HCT116 (cell line): ENCODE measurements at regions not wholly inside any gene's neighbourhood (a gene's known extent, or its start where the extent isn't known, plus 50 kb on each side); places are given as distances from the start of the nearest gene placed in this dataset.
"Not testable (repeated sequence)": the region's sequence is repeated elsewhere in the genome, so short reads cannot be mapped to it uniquely, and the experiment has no call there.

Source experiments
- ATAC-seq: fragments of 200-7000 bp; cut with Tn5 transposase; 2 replicates; pipeline ENCODE4 v1.9.1; 2020; ENCODE audit warnings: mild to moderate bottlenecking, moderate library complexity
- BruUV-seq: library from RNA; stranded (reverse); fragments of 400-500 nt; replicated peaks from 2 replicates; lab custom pipeline; 2021; lab: Mats Ljungman, UMichigan
- CTCF ChIA-PET: fragments of 300-600 bp; sonication (Branson Sonifier 250); formaldehyde crosslinking; loops from one replicate; lab custom pipeline; 2021; ENCODE audit warnings: antibody characterized with exemption; lab: Charles Lee
- POLR2A ChIA-PET: fragments of 300-600, 350-600 bp; sonication (Branson Sonifier 250); formaldehyde crosslinking; loops from one replicate; lab custom pipeline; 2021; ENCODE audit warnings: antibody characterized with exemption; lab: Charles Lee
- RAD21 ChIA-PET, 2 experiments: fragments of 300-600 bp; sonication (Branson Sonifier 250); formaldehyde crosslinking; loops; one replicate each; lab custom pipeline; 2023; ENCODE audit warnings: low total read pairs in 2 of 2; ENCODE audit not compliant: uncharacterized antibody in 2 of 2, unreplicated experiment in 2 of 2, low non-redundant PET in 1 of 2; lab: Charles Lee
- DNase-seq: peaks from one replicate; pipeline ENCODE4 v3.0.0-alpha.2; 2010; ENCODE audit warnings: low read depth, low spot score
- H2AFZ ChIP-seq: fragments of 200-600 bp; shearing (Covaris generic), sonication (generic); 2 replicates; pipeline ENCODE4 v1.6.1; 2017; ENCODE audit warnings: low read depth, mixed run types, mixed read lengths, antibody characterized with exemption, low read length; ENCODE audit not compliant: poor library complexity, severe bottlenecking
- H3K27ac ChIP-seq: 2 replicates; pipeline ENCODE4 v1.5.1; 2012; ENCODE audit warnings: low read depth, low read length
- H3K27me3 ChIP-seq: fragments of 200-600 bp; sonication (generic); 2 replicates; pipeline ENCODE4 v1.6.1; 2016; ENCODE audit warnings: mixed run types, low read length, mixed read lengths; ENCODE audit not compliant: insufficient read depth
- H3K36me3 ChIP-seq, 2 experiments: fragments of 200-500 bp in 1 of 2; fragments of 200-600 bp in 1 of 2; sonication (Bioruptor generic) in 1 of 2; sonication (generic) in 1 of 2; 2 replicates each; pipeline versions ENCODE4 v1.5.1 to v1.6.1; 2014 to 2016; ENCODE audit warnings: low read length in 2 of 2, inconsistent platforms in 1 of 2, mixed read lengths in 1 of 2, mixed run types in 1 of 2; ENCODE audit not compliant: insufficient read depth in 2 of 2, control insufficient read depth in 1 of 2
- H3K4me1 ChIP-seq, 2 experiments: fragments of 200-600 bp in 1 of 2; sonication (generic) in 1 of 2; 2 replicates each; pipeline versions ENCODE4 v1.5.1 to v1.6.1; 2012 to 2017; ENCODE audit warnings: low read length in 2 of 2, inconsistent platforms in 1 of 2, mild to moderate bottlenecking in 1 of 2, mixed read lengths in 1 of 2, mixed run types in 1 of 2, moderate library complexity in 1 of 2; ENCODE audit not compliant: insufficient read depth in 2 of 2, control insufficient read depth in 1 of 2
- H3K4me2 ChIP-seq: fragments of 200-600 bp; sonication (generic); 2 replicates; pipeline ENCODE4 v1.6.1; 2017; ENCODE audit warnings: mixed run types, low read length, mixed read lengths
- H3K4me3 ChIP-seq, 2 experiments: fragments of 200-600 bp in 1 of 2; sonication (generic) in 1 of 2; replicated peaks in 1 of 2; 2 replicates each; pipeline ENCODE4 v1.5.1; 2011 to 2016; ENCODE audit warnings: low read length in 2 of 2, control low read depth in 1 of 2, low read depth in 1 of 2, mild to moderate bottlenecking in 1 of 2, mixed read lengths in 1 of 2, mixed run types in 1 of 2
- H3K79me2 ChIP-seq: fragments of 200-600 bp; sonication (generic); 2 replicates; pipeline ENCODE4 v1.6.1; 2017; ENCODE audit warnings: mild to moderate bottlenecking, mixed run types, low read length, moderate library complexity, mixed read lengths; ENCODE audit not compliant: insufficient read depth
- H3K9ac ChIP-seq: fragments of 200-600 bp; sonication (generic); 2 replicates; pipeline ENCODE4 v1.6.1; 2016; ENCODE audit warnings: low read length, mixed read lengths
- H3K9me2 ChIP-seq: fragments of 200-600 bp; sonication (generic), shearing (Covaris generic); 2 replicates; pipeline ENCODE4 v1.6.1; 2017; ENCODE audit warnings: mixed run types, mild to moderate bottlenecking, moderate library complexity; ENCODE audit not compliant: insufficient read depth
- H3K9me3 ChIP-seq, 2 experiments: fragments of 200-500 bp in 1 of 2; fragments of 200-600 bp in 1 of 2; sonication (Bioruptor generic) in 1 of 2; sonication (generic) in 1 of 2; 2 replicates each; pipeline ENCODE4 v1.6.1; 2014 to 2017; ENCODE audit warnings: low read length in 2 of 2, mixed read lengths in 2 of 2, inconsistent platforms in 1 of 2, low read depth in 1 of 2, mild to moderate bottlenecking in 1 of 2, mixed run types in 1 of 2, moderate library complexity in 1 of 2; ENCODE audit not compliant: control insufficient read depth in 1 of 2, insufficient read depth in 1 of 2
- H4K20me1 ChIP-seq: fragments of 200-600 bp; sonication (generic), shearing (Covaris generic); 2 replicates; pipeline ENCODE4 v1.6.1; 2017; ENCODE audit warnings: mixed run types, mild to moderate bottlenecking, moderate library complexity; ENCODE audit not compliant: insufficient read depth
- ELF1 ChIP-seq: IDR thresholded peaks from 2 replicates; pipeline ENCODE4 v1.6.1; 2012; ENCODE audit warnings: low read depth, borderline replicate concordance
- EZH2 ChIP-seq: fragments of 200-600 bp; sonication (generic); IDR thresholded peaks from 2 replicates; pipeline ENCODE4 v1.6.1; 2017; ENCODE audit warnings: antibody characterized with exemption, mixed run types
- EZH2phosphoT487 ChIP-seq: fragments of 200-600 bp; IDR thresholded peaks from 2 replicates; pipeline ENCODE4 v1.6.1; 2018; ENCODE audit warnings: antibody characterized with exemption, borderline replicate concordance
- FOSL1 ChIP-seq: IDR thresholded peaks from 2 replicates; pipeline ENCODE4 v1.6.1; 2012; ENCODE audit warnings: low read depth
- JUND ChIP-seq: IDR thresholded peaks from 2 replicates; pipeline ENCODE4 v1.6.1; 2012
- POLR2A ChIP-seq: IDR thresholded peaks from 2 replicates; pipeline ENCODE4 v1.7.0; 2011; ENCODE audit warnings: borderline replicate concordance; ENCODE audit not compliant: insufficient read depth, insufficient read length; ENCODE audit errors: extremely low read depth
- POLR2AphosphoS5 ChIP-seq: IDR thresholded peaks from 2 replicates; pipeline ENCODE4 v1.6.1; 2011; ENCODE audit warnings: mild to moderate bottlenecking, low read depth, low read length, moderate library complexity
- RAD21 ChIP-seq: IDR thresholded peaks from 2 replicates; pipeline ENCODE4 v1.6.1; 2012; ENCODE audit warnings: low read depth, mild to moderate bottlenecking
- SP1 ChIP-seq: IDR thresholded peaks from 2 replicates; pipeline ENCODE4 v1.6.1; 2012; ENCODE audit warnings: low read depth
- SRF ChIP-seq: IDR thresholded peaks from 2 replicates; pipeline ENCODE4 v1.6.1; 2012; ENCODE audit warnings: low read depth
- TCF7L2 ChIP-seq: IDR thresholded peaks from 2 replicates; pipeline ENCODE4 v1.7.0; 2011; ENCODE audit warnings: borderline replicate concordance, inconsistent platforms; ENCODE audit not compliant: insufficient read depth, insufficient read length; ENCODE audit errors: extremely low read depth
- YY1 ChIP-seq: IDR thresholded peaks from 2 replicates; pipeline ENCODE4 v1.6.1; 2011; ENCODE audit warnings: low read length, low read depth, moderate library complexity, mild to moderate bottlenecking; ENCODE audit not compliant: insufficient replicate concordance; ENCODE audit errors: extremely low read depth
- intact Hi-C: fragments of 100-400 bp; cut with micrococcal nuclease; formaldehyde crosslinking; loops from 2 replicates; pipeline ENCODE4 v1.10.0; 2022
- TF ChIP-seq, protein P1 (sequence below): IDR thresholded peaks from 2 replicates; pipeline ENCODE4 v1.6.1; 2011; ENCODE audit warnings: mild to moderate bottlenecking, low read length, moderate library complexity; ENCODE audit not compliant: insufficient replicate concordance; ENCODE audit errors: extremely low read depth
- TF ChIP-seq, protein P2 (sequence below): IDR thresholded peaks from 2 replicates; pipeline ENCODE4 v1.6.1; 2012
- TF ChIP-seq, protein P3 (sequence below): IDR thresholded peaks from 2 replicates; pipeline ENCODE4 v1.6.1; 2012; ENCODE audit warnings: low read depth

DNA sequence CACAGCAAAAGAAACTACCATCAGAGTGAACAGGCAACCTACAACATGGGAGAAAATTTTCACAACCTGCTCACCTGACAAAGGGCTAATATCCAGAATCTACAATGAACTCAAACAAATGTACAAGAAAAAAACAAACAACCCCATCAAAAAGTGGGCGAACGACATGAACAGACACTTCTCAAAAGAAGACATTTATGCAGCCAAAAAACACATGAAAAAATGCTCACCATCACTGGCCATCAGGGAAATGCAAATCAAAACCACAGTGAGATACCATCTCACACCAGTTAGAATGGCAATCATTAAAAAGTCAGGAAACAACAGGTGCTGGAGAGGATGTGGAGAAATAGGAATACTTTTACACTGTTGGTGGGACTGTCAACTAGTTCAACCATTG, 207.8 kb downstream of the USP6NL start:
- H3K79me2 ChIP-seq, H3K9me3 ChIP-seq, H4K20me1 ChIP-seq, CTCF ChIA-PET, intact Hi-C loops, H3K27me3 ChIP-seq, H3K9ac ChIP-seq, H3K9me2 ChIP-seq, BruUV-seq, POLR2A ChIA-PET, ATAC-seq, H3K4me1 ChIP-seq, RAD21 ChIA-PET, H3K4me3 ChIP-seq, H2AFZ ChIP-seq, H3K27ac ChIP-seq, H3K36me3 ChIP-seq, DNase-seq, H3K4me2 ChIP-seq: not testable (repeated sequence)

DNA sequence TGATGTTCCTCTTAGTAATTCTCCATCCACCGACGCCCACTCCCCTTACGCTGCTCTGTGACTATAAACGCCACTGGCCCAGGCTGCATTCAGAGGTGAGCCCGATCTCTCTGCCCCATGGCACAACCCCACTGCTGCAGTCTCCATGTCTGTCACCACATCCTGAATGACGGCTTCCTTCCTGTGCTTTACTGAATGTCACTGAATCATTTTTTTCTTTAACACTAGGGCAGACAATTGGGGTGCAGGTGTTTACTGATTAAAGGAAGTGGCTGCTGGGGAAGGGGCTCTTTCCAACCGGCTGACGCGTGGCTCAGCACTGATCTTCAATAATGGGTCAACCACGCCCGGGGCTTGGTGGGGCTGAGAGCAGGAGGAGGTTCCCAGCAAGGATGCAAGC, 208.3 kb downstream of the USP6NL start:
- no peak for TF ChIP-seq FOSL1
- TF ChIP-seq, protein P1, sequence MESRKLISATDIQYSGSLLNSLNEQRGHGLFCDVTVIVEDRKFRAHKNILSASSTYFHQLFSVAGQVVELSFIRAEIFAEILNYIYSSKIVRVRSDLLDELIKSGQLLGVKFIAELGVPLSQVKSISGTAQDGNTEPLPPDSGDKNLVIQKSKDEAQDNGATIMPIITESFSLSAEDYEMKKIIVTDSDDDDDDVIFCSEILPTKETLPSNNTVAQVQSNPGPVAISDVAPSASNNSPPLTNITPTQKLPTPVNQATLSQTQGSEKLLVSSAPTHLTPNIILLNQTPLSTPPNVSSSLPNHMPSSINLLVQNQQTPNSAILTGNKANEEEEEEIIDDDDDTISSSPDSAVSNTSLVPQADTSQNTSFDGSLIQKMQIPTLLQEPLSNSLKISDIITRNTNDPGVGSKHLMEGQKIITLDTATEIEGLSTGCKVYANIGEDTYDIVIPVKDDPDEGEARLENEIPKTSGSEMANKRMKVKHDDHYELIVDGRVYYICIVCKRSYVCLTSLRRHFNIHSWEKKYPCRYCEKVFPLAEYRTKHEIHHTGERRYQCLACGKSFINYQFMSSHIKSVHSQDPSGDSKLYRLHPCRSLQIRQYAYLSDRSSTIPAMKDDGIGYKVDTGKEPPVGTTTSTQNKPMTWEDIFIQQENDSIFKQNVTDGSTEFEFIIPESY = no peak
- TF ChIP-seq YY1 = no peak
- TF ChIP-seq JUND = no peak
- TF ChIP-seq, protein P2, sequence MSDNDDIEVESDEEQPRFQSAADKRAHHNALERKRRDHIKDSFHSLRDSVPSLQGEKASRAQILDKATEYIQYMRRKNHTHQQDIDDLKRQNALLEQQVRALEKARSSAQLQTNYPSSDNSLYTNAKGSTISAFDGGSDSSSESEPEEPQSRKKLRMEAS = no peak
- no peak for TF ChIP-seq ELF1
- no peak for TF ChIP-seq SRF
- no peak for TF ChIP-seq POLR2A
- no peak for TF ChIP-seq POLR2AphosphoS5
- TF ChIP-seq EZH2phosphoT487 = no peak
- TF ChIP-seq EZH2 = no peak
- TF ChIP-seq, protein P3, sequence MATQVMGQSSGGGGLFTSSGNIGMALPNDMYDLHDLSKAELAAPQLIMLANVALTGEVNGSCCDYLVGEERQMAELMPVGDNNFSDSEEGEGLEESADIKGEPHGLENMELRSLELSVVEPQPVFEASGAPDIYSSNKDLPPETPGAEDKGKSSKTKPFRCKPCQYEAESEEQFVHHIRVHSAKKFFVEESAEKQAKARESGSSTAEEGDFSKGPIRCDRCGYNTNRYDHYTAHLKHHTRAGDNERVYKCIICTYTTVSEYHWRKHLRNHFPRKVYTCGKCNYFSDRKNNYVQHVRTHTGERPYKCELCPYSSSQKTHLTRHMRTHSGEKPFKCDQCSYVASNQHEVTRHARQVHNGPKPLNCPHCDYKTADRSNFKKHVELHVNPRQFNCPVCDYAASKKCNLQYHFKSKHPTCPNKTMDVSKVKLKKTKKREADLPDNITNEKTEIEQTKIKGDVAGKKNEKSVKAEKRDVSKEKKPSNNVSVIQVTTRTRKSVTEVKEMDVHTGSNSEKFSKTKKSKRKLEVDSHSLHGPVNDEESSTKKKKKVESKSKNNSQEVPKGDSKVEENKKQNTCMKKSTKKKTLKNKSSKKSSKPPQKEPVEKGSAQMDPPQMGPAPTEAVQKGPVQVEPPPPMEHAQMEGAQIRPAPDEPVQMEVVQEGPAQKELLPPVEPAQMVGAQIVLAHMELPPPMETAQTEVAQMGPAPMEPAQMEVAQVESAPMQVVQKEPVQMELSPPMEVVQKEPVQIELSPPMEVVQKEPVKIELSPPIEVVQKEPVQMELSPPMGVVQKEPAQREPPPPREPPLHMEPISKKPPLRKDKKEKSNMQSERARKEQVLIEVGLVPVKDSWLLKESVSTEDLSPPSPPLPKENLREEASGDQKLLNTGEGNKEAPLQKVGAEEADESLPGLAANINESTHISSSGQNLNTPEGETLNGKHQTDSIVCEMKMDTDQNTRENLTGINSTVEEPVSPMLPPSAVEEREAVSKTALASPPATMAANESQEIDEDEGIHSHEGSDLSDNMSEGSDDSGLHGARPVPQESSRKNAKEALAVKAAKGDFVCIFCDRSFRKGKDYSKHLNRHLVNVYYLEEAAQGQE = no peak
- no peak for TF ChIP-seq SP1
- no peak for TF ChIP-seq TCF7L2
- TF ChIP-seq RAD21 = no peak
- TF ChIP-seq, all 23 proteins: peak for 0
- no peak overlapping the region for H2AFZ ChIP-seq
- no peaks in the 10 kb centered on the region for H3K4me1 ChIP-seq
- intact Hi-C loops = no loop called here
- no peaks in the 10 kb centered on the region for H3K36me3 ChIP-seq
- H3K4me3 ChIP-seq = no peak overlapping the region
- no peaks in the 10 kb centered on the region for H3K9me2 ChIP-seq
- DNase-seq (no peak), ATAC-seq (no peak)
- H3K4me2 ChIP-seq = no peak overlapping the region
- H3K79me2 ChIP-seq = no peaks in the 10 kb centered on the region
- no peak overlapping the region for H3K9ac ChIP-seq
- H3K27ac ChIP-seq = no peak overlapping the region
- no peaks in the 10 kb centered on the region for H3K27me3 ChIP-seq
- BruUV-seq = no TSS peak
- RAD21 ChIA-PET = no interaction called here
- no peaks in the 10 kb centered on the region for H4K20me1 ChIP-seq
- POLR2A ChIA-PET = no interaction called here
- CTCF ChIA-PET = no interaction called here
- H3K9me3 ChIP-seq = no peaks in the 10 kb centered on the region
